22Rv1 (cell line): ENCODE measurements at regions not wholly inside any gene's neighbourhood (a gene's known extent, or its start where the extent isn't known, plus 50 kb on each side); places are given as distances from the start of the nearest gene placed in this dataset.

Experiments
- CTCF ChIP-seq: fragments of 450-650 bp; IDR thresholded peaks from 2 replicates; pipeline ENCODE4 v1.5.1; 2017; ENCODE audit warnings: mild to moderate bottlenecking
- ZFX ChIP-seq: fragments of 450-650 bp; IDR thresholded peaks from 2 replicates; pipeline ENCODE4 v1.6.1; 2017; ENCODE audit warnings: antibody characterized with exemption, borderline replicate concordance

DNA sequence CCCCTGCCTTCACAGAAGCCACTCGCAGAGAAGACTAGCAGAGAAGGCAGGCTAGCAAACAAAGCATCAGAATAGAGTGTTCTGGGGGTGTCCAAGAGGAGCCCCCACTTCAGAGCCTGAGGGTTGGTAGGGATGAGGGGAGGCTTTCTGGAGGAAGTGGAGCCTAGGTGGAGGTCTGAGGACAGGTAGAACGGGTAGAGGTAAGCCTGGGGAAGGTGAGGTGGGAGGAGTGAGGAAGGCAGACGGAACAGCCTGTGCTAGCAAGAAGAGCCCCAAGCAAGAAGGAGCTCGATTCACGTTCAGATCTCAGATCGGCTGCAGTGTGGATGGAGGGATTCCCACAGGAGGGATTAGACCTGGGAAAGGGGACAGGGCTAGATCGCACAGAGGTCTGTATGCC lies 66.0 kb upstream of the DUSP5 start:
- TF ChIP-seq CTCF (no peak), ZFX (no peak)
